HG03378 (cell line): ENCODE measurements at regions not wholly inside any gene's neighbourhood (a gene's known extent, or its start where the extent isn't known, plus 50 kb on each side); places are given as distances from the start of the nearest gene placed in this dataset.

ENCODE experiments used
- ATAC-seq: cut with Tn5 transposase; IDR thresholded peaks from one replicate; pipeline ENCODE4 v1.9.1; 2021; ENCODE audit warnings: mild to moderate bottlenecking, moderate library complexity; ENCODE audit not compliant: unreplicated experiment

- ATAC-seq: no peak
Observed at GRCh38 chr13:21956666-21957065, 285.8 kb downstream of the FGF9 start.

- ATAC-seq: no peak
Observed at GRCh38 chr13:21957833-21958232, 287.0 kb downstream of the FGF9 start.

- ATAC-seq: no peak
Observed at GRCh38 chr13:21960108-21960507, 289.2 kb downstream of the FGF9 start.

- ATAC-seq: no peak
Observed at GRCh38 chr13:21964686-21965085, 293.8 kb downstream of the FGF9 start.

- no peak for ATAC-seq
Observed at GRCh38 chr13:21965095-21965494, 294.2 kb downstream of the FGF9 start.

- ATAC-seq: no peak
Observed at GRCh38 chr13:21966014-21966413, 295.1 kb downstream of the FGF9 start.

- no peak for ATAC-seq
Observed at GRCh38 chr13:21967871-21968270, 297.0 kb downstream of the FGF9 start.

- no peak for ATAC-seq
Observed at GRCh38 chr13:21970172-21970571, 299.3 kb downstream of the FGF9 start.

- no peak for ATAC-seq
Observed at GRCh38 chr13:21970918-21971317, 300.0 kb downstream of the FGF9 start.

GRCh38 chr13:21971662-21972621, 301.1 kb downstream of the FGF9 start:
- ATAC-seq: no peak

GRCh38 chr13:21973437-21974125, 302.7 kb downstream of the FGF9 start:
- ATAC-seq: no peak

- no peak for ATAC-seq
Observed at GRCh38 chr13:21974741-21975140, 303.9 kb downstream of the FGF9 start.

- no peak for ATAC-seq
Observed at GRCh38 chr13:21976159-21976558, 305.3 kb downstream of the FGF9 start.

- ATAC-seq: no peak
Observed at GRCh38 chr13:21979161-21979806, 308.4 kb downstream of the FGF9 start.

GRCh38 chr13:21980049-21980448, 309.2 kb downstream of the FGF9 start:
- ATAC-seq: no peak

- no peak for ATAC-seq
Observed at GRCh38 chr13:21984156-21984555, 313.3 kb downstream of the FGF9 start.

GRCh38 chr13:21986602-21987001, 315.7 kb downstream of the FGF9 start:
- no peak for ATAC-seq

- ATAC-seq: no peak
Observed at GRCh38 chr13:21987793-21988192, 316.9 kb downstream of the FGF9 start.

- no peak for ATAC-seq
Observed at GRCh38 chr13:21988624-21989023, 317.8 kb downstream of the FGF9 start.

GRCh38 chr13:21996049-21996448, 325.2 kb downstream of the FGF9 start:
- ATAC-seq: no peak

- no peak for ATAC-seq
Observed at GRCh38 chr13:21997726-21998125, 326.9 kb downstream of the FGF9 start.
